Stimulated activated CD4-positive, alpha-beta T cell treated with anti-CD3 and anti-CD28 coated beads, Interleukin-1b, Interleukin-23, amount 100 ng/mL, for 24 hours (primary cell): ENCODE measurements at regions not wholly inside any gene's neighbourhood (a gene's known extent, or its start where the extent isn't known, plus 50 kb on each side); places are given as distances from the start of the nearest gene placed in this dataset.
"Not testable (repeated sequence)": the region's sequence is repeated elsewhere in the genome, so short reads cannot be mapped to it uniquely, and the experiment has no call there.

Experiments
- DNase-seq, 4 experiments: peaks; one replicate each; pipeline ENCODE4 v3.0.0-alpha.2; 2020; ENCODE audit warnings: low read depth in 4 of 4, low spot score in 1 of 4

DNA sequence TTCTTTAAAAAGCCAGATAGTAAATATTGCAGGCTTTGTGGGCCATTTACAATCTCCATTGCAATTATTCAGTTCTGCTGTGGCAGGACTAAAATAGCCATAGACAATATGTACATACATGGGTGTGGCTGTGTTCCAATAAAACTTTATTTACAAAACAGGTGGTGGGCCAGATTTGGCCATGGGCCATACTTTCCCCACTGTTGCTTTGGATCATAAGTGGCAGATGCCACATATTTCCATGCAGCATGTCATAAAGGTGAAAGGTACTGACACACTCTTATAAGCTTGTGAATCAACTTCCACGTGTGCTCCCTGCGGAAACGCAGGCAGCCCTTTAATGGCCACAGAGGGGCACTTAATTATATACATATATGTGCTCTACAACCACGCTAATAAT lies 244.4 kb upstream of the FOXN3 start:
- no peak for DNase-seq

- not testable (repeated sequence) for DNase-seq
These were observed 243.7 kb upstream of the FOXN3 start for GRCh38 chr14:89660625-89661233.

GRCh38 chr14:89660166-89660565 lies 243.1 kb upstream of the FOXN3 start:
- no peak for DNase-seq

GRCh38 chr14:89658977-89659670 lies 242.1 kb upstream of the FOXN3 start:
- DNase-seq: no peak

DNA sequence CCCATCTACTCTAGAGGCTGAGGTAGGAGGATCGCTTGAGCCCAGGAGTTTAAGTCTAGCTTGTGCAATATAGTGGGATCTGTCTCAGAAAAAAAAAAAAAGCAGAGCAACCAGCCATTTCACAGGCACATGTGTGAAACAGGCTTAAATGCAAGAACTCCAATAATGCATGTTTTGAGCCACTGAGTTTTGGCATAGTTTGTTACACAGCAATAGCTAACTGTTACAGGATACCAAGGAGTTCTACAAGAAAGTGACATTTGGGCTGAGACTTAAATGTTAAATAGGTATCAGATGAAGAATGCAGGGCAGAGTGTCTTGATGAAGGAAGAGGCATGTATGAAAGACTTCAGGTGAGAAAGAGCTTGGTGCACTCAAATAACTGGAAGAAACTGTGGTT lies 240.0 kb upstream of the FOXN3 start:
- DNase-seq: no peak

DNA sequence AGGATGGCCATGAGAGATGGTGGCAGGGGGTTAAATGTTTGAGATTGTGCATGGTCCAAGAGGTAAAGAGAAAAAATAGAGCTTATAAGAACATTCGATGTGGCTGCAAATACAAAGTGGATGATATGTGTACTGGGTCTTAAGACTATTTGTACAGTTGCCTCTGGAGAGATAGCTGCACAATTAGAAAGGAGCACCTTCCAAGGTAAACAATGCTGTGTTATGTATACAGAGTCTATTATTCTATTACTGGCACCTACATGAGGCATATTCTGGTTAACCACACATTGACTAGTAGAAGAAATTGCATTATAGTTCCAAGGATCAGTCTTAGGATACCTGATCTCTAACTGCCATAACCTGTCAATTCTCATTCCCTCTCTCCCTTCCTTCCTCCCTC lies 238.0 kb upstream of the FOXN3 start:
- DNase-seq: no peak

DNA sequence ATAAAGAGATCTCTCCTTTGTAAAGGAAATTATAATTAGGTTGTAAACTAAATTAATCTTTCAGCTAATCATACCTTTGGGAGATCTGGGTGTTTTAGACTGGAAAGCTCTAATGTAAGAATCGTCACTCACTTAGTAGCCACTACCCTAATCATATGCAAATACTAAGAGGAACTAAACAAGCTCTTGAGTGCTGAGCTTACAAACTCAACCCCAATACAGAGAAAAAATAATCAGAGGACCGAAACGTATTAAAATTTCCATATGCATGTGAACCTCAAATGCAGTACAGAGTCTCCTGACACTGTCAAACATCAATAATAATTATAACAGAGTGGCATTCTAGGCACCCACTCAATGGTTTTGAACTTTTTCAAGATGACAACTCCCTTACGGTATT lies 235.3 kb upstream of the FOXN3 start:
- no peak for DNase-seq

DNA sequence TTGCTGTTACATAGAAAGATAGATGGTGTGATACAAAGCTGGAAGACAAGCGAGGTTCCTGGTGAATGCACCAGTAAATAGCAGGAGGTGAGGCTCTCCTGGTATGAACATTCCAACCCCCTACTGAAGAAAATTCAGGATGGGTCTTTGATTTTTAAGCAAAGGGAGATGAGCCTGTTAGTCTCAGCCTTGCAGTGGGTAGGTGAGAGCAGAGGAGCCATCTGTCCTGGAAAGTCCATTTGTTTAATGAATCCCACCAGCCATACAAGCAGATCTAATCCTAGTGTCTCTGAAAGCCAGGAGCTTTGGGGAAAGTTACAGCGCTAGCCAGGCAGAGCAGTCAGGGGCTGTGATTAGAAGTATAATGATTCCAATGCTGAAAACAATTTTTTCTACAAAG lies 234.8 kb upstream of the FOXN3 start:
- DNase-seq: no peak

GRCh38 chr14:89650077-89650978 lies 233.3 kb upstream of the FOXN3 start:
- DNase-seq: no peak

DNA sequence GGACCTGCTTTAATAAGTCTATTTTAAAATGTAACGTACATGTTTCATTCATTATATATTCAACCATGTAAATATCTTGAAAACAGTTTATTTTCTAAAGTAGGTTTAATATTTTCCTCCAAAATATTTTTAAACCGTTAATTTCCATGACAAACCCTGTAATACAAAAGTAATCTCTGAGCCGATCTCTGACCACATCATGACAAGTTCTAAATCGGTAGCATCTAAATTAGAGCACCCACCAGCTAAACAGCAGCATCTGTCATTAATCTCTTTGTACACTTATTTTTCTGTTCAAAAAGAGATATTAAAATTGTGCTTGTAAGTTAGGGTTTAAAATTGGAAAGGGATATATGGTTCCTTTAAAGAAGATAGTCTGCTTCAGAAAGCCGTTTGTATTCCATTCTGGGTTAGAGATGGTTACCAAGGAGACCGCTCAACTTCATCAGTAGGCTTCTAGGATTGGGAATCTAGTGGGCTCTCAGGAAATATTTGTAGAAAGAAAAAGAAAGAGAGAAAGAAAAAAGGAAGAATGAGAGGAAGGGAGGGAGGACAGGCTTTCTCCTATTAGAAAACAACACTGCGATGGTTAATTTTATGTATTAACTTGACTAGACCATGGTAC lies 232.5 kb upstream of the FOXN3 start:
- no peak for DNase-seq

DNA sequence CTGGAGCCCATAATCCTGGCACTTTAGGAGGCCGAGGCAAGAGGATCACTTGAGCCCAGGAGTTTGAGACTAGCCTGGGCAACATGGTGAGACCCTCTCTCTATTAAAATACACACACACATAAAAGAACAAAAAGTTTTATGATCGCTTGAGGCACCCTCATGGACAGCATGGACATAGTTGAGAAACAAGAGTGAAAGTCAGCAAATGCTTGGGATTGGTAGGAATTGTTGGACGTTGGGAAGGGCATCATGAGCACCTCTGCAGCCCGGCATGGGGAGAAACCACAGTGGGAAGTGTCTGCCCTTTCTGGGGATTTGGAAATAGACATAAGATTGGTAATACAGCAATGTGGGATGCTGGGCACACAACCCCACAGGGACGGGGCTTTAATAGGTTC lies 231.9 kb upstream of the FOXN3 start:
- DNase-seq: no peak

GRCh38 chr14:89648510-89648909 lies 231.5 kb upstream of the FOXN3 start:
- no peak for DNase-seq

- DNase-seq: no peak
These were observed 229.9 kb upstream of the FOXN3 start for GRCh38 chr14:89646971-89647370.

GRCh38 chr14:89644641-89645040 lies 227.6 kb upstream of the FOXN3 start:
- no peak for DNase-seq

GRCh38 chr14:89641495-89642175 lies 224.6 kb upstream of the FOXN3 start:
- no peak for DNase-seq

DNA sequence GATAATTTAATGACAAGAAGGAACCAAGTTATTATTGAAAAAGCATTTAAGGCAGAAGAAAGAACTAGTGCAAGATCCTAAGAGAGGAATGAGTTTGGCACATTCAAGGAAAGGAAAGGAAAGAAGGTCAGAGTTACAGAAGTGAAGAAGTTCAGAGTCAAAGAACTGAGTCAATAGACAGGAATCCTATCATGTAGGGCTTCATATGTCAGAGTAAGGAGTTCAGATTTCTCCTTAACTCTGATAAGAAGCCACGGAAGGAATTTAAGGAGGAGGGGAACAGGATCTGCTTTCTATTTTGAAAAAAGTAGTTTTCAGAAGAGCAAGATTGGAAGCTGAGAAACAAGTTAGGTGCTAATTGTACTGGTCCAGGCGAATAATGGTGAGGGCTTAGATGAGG lies 223.1 kb upstream of the FOXN3 start:
- no peak for DNase-seq

DNA sequence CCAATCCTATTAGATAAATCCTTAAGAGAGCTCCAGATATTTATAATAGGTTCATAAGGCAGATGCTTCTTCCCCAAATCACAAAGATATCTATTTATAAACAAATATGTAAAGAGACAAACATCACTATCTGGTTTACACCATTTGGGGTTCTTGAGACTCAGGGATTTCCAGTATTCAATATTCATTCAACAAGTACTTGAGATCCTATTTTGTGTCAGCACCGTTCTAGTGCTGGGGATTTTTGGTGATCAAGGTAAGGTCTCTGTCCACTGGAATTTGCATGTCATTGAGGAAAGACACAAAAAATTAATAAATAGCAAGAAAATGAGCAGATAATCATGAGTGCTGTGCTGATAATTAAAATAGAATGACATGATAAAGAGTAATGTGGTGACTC lies 222.7 kb upstream of the FOXN3 start:
- DNase-seq: no peak

GRCh38 chr14:89638891-89639290 lies 221.9 kb upstream of the FOXN3 start:
- no peak for DNase-seq

DNA sequence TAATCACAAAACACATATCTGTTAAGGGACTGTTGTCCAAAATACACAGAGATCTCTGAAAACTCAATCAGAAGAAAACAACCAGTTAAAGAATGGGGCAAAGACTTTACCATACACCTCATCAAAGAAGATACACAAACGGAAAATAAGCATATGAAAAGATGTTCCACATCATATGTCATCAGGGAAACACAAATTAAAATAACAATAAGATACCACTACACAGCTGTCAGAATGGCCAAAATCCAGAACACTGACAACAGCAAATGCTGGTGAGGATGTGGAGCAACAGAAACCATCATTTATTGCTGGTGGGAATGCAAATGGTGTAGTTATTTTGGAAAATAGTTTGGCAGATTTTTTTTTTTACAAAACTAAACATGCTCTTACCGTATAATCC lies 220.5 kb upstream of the FOXN3 start:
- DNase-seq: no peak

GRCh38 chr14:89635615-89636014 lies 218.6 kb upstream of the FOXN3 start:
- DNase-seq: no peak

DNA sequence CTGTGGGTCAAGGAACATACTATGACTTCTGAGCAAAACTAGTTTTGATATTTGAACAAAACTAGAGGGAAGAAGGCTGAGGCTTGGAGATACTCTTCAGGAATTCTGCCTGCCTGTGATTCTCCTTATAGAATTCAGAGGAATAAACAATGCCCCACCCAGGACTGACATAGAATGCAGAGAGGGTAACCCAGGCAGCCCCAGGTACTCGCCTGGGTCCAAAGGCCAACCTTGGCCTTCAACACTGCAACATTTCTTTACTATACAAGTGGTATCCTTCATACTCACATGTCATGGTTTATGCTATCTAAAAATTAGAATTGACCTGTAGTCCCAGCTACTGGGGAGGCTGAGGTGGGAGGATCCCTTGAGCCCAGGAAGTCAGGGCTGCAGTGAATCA lies 217.0 kb upstream of the FOXN3 start:
- no peak for DNase-seq
